ENCODE measurements at regions not wholly inside any gene's neighbourhood (a gene's known extent, or its start where the extent isn't known, plus 50 kb on each side); places are given as distances from the start of the nearest gene placed in this dataset.

DNA sequence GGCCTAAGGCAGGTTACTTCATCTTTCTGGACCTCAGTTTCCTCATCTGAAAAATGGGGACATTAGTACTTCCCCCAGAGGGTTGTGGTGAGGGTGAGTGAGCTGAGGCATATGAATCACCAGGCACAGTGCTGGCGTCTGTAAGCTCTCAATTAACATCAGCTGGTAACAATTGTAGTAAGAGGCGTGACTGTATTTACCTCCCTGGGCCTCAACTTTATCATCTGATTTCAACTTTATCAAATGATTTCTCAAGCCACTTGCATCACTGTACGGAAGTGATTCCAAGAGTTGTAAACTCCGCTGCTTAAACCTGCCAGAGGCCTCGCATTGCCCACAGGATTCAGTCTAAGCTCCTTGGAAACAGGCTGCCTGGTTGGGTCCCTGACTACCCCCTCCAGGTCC lies 53.6 kb upstream of the PKDCC start:
- H3K27me3 Mint-ChIP-seq (ENCODE audit: unreplicated experiment), result no peaks in the 10 kb centered on the region
- TF ChIP-seq CTCF (IDR thresholded peaks at IDR 0.05), result no peak
- no peaks in the 10 kb centered on the region for H3K9me3 Mint-ChIP-seq (ENCODE audit: unreplicated experiment)
- H3K4me1 Mint-ChIP-seq (ENCODE audit: unreplicated experiment), result peaks cover 60% of the 10 kb centered on the region
- H3K36me3 Mint-ChIP-seq (ENCODE audit: unreplicated experiment), result no peaks in the 10 kb centered on the region
- H3K4me3 Mint-ChIP-seq (ENCODE audit: unreplicated experiment), result no peak overlapping the region
- no peak for DNase-seq (ENCODE audit: extremely low spot score, unreplicated experiment)
- no peak overlapping the region for H3K27ac Mint-ChIP-seq (ENCODE audit: unreplicated experiment)

DNA sequence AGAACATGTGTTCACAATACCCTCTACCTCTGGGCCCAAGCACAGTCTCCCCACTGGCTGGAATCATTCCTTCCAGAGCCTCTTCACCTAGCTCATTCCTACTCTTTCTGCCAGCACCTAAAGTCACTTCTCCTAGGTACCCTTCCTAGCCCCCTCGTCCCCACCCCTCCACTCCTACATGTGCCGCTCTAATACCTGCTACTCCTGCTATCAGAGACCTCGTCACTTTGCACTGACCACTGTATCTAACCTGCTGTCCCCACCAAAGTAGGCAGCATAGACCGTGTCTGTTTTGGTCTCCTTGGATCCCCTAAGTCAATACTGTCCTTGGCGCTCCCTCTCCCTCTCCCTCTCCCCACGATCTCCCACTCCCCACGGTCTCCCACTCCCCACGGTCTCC lies 53.2 kb upstream of the PKDCC start:
- Mint-ChIP-seq H3K4me1 (ENCODE audit: unreplicated experiment) (peaks cover 56% of the 10 kb centered on the region), H3K27ac (ENCODE audit: unreplicated experiment) (no peak overlapping the region), H3K9me3 (ENCODE audit: unreplicated experiment) (no peaks in the 10 kb centered on the region)

GRCh38 chr2:41997561-41997960 lies 50.3 kb upstream of the PKDCC start:
- Mint-ChIP-seq H3K4me3 (ENCODE audit: unreplicated experiment) (no peak overlapping the region), H3K4me1 (ENCODE audit: unreplicated experiment) (peaks cover 36% of the 10 kb centered on the region), H3K27ac (ENCODE audit: unreplicated experiment) (no peak overlapping the region), H3K36me3 (ENCODE audit: unreplicated experiment) (no peaks in the 10 kb centered on the region), H3K9me3 (ENCODE audit: unreplicated experiment) (no peaks in the 10 kb centered on the region), H3K27me3 (ENCODE audit: unreplicated experiment) (no peaks in the 10 kb centered on the region)
- TF ChIP-seq CTCF (IDR thresholded peaks at IDR 0.05), result no peak
- DNase-seq (ENCODE audit: extremely low spot score, unreplicated experiment), result no peak

More for the DNA sequence above, 53.2 kb upstream of the PKDCC start:
- no peak for TF ChIP-seq CTCF (IDR thresholded peaks at IDR 0.05)
- Mint-ChIP-seq H3K4me3 (ENCODE audit: unreplicated experiment) (no peak overlapping the region), H3K36me3 (ENCODE audit: unreplicated experiment) (no peaks in the 10 kb centered on the region), H3K27me3 (ENCODE audit: unreplicated experiment) (no peaks in the 10 kb centered on the region)
- no peak for DNase-seq (ENCODE audit: extremely low spot score, unreplicated experiment)
